ENCODE measurements at regions not wholly inside any gene's neighbourhood (a gene's known extent, or its start where the extent isn't known, plus 50 kb on each side); places are given as distances from the start of the nearest gene placed in this dataset.

DNA sequence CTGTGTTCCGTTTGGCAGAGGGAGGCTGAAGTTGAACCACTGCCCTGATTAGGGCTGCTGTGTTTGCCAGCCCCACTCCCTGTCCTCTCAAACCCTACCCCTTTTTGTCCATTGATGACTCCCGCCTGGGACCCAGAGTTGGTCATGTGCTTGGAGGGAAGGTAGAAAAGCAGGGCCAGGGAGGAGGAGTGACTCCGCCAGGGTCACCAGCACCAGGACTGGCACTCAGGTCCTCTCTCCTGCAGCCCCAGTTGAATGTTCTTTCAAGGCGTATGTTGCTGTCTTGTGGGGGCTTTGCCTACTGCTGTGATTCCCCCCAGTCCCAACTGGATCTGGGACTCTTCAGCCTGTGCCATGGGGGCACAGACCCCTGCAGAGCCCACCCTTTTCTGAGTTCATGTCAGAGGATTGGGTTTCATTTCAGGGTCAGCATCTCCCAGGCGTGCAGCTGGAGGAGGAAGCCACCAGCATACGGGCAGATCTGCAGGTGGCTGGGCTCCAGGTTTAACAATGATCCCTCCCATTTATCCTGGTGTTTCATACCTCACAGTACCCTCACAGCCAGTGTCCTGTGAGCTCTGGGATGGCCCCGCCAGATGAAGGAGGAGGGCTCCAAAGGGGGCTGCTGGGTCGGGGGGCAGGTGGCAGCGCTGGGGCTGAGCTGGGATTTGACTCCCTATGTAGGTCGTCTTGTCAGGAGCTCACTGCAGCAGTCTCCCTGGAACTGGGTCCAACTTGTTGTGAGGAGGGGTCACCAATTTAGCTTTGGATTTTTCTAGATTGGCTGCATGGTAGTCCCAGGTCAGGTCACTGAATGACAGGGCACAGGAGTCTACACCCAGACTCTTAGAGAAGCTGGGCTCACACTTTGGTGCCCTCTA, 55.7 kb downstream of the MSX1 start (continued):
- TF ChIP-seq E2F8 (IDR thresholded peaks at IDR 0.05; ENCODE audit: low read depth, partially characterized antibody) = no peak
- TF ChIP-seq, protein P1, sequence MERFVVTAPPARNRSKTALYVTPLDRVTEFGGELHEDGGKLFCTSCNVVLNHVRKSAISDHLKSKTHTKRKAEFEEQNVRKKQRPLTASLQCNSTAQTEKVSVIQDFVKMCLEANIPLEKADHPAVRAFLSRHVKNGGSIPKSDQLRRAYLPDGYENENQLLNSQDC (CRISPR knock-in tag; IDR thresholded peaks at IDR 0.05) = no peak
- TF ChIP-seq HMG20A (CRISPR knock-in tag; conservative IDR thresholded peaks at IDR 0.05) = no peak
- no peak for TF ChIP-seq DACH1 (IDR thresholded peaks at IDR 0.05; ENCODE audit: partially characterized antibody)

GRCh38 chr4:4918067-4918466, 58.6 kb downstream of the MSX1 start:
- intact Hi-C loops (cut with micrococcal nuclease) = no loop called here

More at GRCh38 chr4:4918067-4918466, 58.6 kb downstream of the MSX1 start:
- no peaks in the 10 kb centered on the region for H3K36me3 ChIP-seq (ENCODE audit: control insufficient read depth, insufficient read depth, low read length)
- DNase-seq (ENCODE audit: extremely low read depth in 1 of 4, low spot score in 3 of 4) (no peak), FAIRE-seq (no peak), ATAC-seq (no peak)
- no peak overlapping the region for H2AFZ ChIP-seq (ENCODE audit: low read depth, low read length)
- no peak overlapping the region for H3K9ac ChIP-seq (ENCODE audit: insufficient read depth in 1 of 2, low read depth in 2 of 2, low read length in 2 of 2)
- 0% methylated on average over 2 of the region's 2 CpGs for WGBS (ENCODE audit: insufficient coverage, low coverage, missing lambda C conversion rate)
- no peaks in the 10 kb centered on the region for H3K9me1 ChIP-seq (ENCODE audit: control insufficient read depth, insufficient read depth, low read length)
- no peaks in the 10 kb centered on the region for H3K4me1 ChIP-seq (replicated peaks in 1 of 2; ENCODE audit: control insufficient read depth in 2 of 2, insufficient read depth in 2 of 2, low read length in 2 of 2)
- no peaks in the 10 kb centered on the region for H3K9me3 ChIP-seq (replicated peaks; ENCODE audit: control insufficient read depth, insufficient read depth, low read depth, low read length)
- H3K4me3 ChIP-seq = no peak overlapping the region
- no peak overlapping the region for H3K27ac ChIP-seq (ENCODE audit: extremely low read depth, low read depth, low read length)
- in situ Hi-C loops (cut with MboI) = no loop called here
- POLR2A ChIA-PET = no interaction called here
- H3K27me3 ChIP-seq (ENCODE audit: control insufficient read depth in 2 of 2, insufficient read depth in 2 of 2, low read length in 2 of 2) = peaks cover 0 to 6% of the 10 kb centered on the region in 2 experiments; a peak in 1 of 5 replicates
- no peak overlapping the region for H3K4me2 ChIP-seq (ENCODE audit: insufficient read depth, low read length)
- TF ChIP-seq FOXM1 (IDR thresholded peaks at IDR 0.05; ENCODE audit: low read depth) = no peak
- TF ChIP-seq FOXM1 (CRISPR knock-in tag; IDR thresholded peaks at IDR 0.05; ENCODE audit: low read depth) = no peak
- no peaks in the 10 kb centered on the region for H3K79me2 ChIP-seq (ENCODE audit: control insufficient read depth, insufficient read depth, low read length)
- H4K20me1 ChIP-seq (replicated peaks; ENCODE audit: control insufficient read depth, insufficient read depth, low read length) = no peaks in the 10 kb centered on the region
- no TSS peak for BruUV-seq (replicated peaks)
- CTCF ChIA-PET (ENCODE audit: low intra/inter-chr PET ratio) = no interaction called here

All from K562 (cell line).